RWPE2 (cell line): ENCODE measurements at regions not wholly inside any gene's neighbourhood (a gene's known extent, or its start where the extent isn't known, plus 50 kb on each side); places are given as distances from the start of the nearest gene placed in this dataset.
A peak's percentile ranks its signal among the peaks of the same experiment; 100 is the strongest.
"Not testable (repeated sequence)": the region's sequence is repeated elsewhere in the genome, so short reads cannot be mapped to it uniquely, and the experiment has no call there.

Experiments used
- ATAC-seq: fragments of 200-7000 bp; cut with Tn5 transposase; 3 replicates; pipeline ENCODE4 v1.9.1; 2021; ENCODE audit warnings: low read depth
- DNase-seq: peaks from one replicate; pipeline ENCODE4 v3.0.0-alpha.2; 2020; ENCODE audit warnings: low spot score
- H3K27ac ChIP-seq: fragments of 450-650 bp; 2 replicates; pipeline ENCODE4 v1.5.1; 2017; ENCODE audit warnings: mild to moderate bottlenecking; ENCODE audit not compliant: poor library complexity, severe bottlenecking
- H3K27me3 ChIP-seq: fragments of 250-450 bp; sonication (Bioruptor Pico); 2 replicates; pipeline ENCODE4 v1.5.1; 2021; ENCODE audit warnings: mild to moderate bottlenecking, moderate library complexity; ENCODE audit not compliant: insufficient read depth, poor library complexity, severe bottlenecking
- H3K36me3 ChIP-seq: fragments of 250-450 bp; sonication (Bioruptor Pico); 2 replicates; pipeline ENCODE4 v1.5.1; 2020; ENCODE audit warnings: low read depth, mild to moderate bottlenecking, moderate library complexity
- H3K4me1 ChIP-seq: fragments of 250-450 bp; sonication (Bioruptor Pico); 2 replicates; pipeline ENCODE4 v1.5.1; 2021; ENCODE audit warnings: mild to moderate bottlenecking, moderate library complexity; ENCODE audit not compliant: insufficient read depth, poor library complexity, severe bottlenecking
- H3K4me3 ChIP-seq: fragments of 250-450 bp; sonication (Bioruptor Pico); 2 replicates; pipeline ENCODE4 v1.5.1; 2021; ENCODE audit warnings: mild to moderate bottlenecking, moderate library complexity; ENCODE audit not compliant: severe bottlenecking
- H3K9me3 ChIP-seq: fragments of 250-450 bp; sonication (Bioruptor Pico); 2 replicates; pipeline ENCODE4 v1.5.1; 2021; ENCODE audit warnings: mild to moderate bottlenecking, moderate library complexity; ENCODE audit not compliant: severe bottlenecking
- CTCF ChIP-seq: fragments of 450-650 bp; IDR thresholded peaks from one replicate; pipeline ENCODE4 v1.5.1; 2017; ENCODE audit warnings: mild to moderate bottlenecking, moderate library complexity; ENCODE audit not compliant: poor library complexity, severe bottlenecking

GRCh38 chr12:85468356-85469157 lies 188.5 kb downstream of the ALX1 start:
- TF ChIP-seq CTCF, result peak; percentile 90
- no peaks in the 10 kb centered on the region for H3K36me3 ChIP-seq
- H3K27me3 ChIP-seq, result no peaks in the 10 kb centered on the region
- ATAC-seq, result peak; percentile 67
- peak overlapping the region; percentile 40 for H3K27ac ChIP-seq
- DNase-seq, result no peak
- no peaks in the 10 kb centered on the region for H3K9me3 ChIP-seq
- peak overlapping the region; percentile 14 for H3K4me3 ChIP-seq
- H3K4me1 ChIP-seq, result peaks cover 31% of the 10 kb centered on the region

- H3K27me3 ChIP-seq, H3K36me3 ChIP-seq, H3K9me3 ChIP-seq, DNase-seq: not testable (repeated sequence)
- peaks cover 31% of the 10 kb centered on the region for H3K4me1 ChIP-seq
- 0 out of 3 replicates have a peak, but pooled peaks have one; percentile 26 for ATAC-seq
- peak overlapping the region; percentile 40 for H3K27ac ChIP-seq
- peak overlapping the region; percentile 14 for H3K4me3 ChIP-seq
Measured at GRCh38 chr12:85469158-85470086, 189.4 kb downstream of the ALX1 start.

GRCh38 chr12:85475277-85475676 lies 195.3 kb downstream of the ALX1 start:
- not testable (repeated sequence) for H3K27ac ChIP-seq, H3K36me3 ChIP-seq, H3K9me3 ChIP-seq, H3K27me3 ChIP-seq, H3K4me3 ChIP-seq, H3K4me1 ChIP-seq, ATAC-seq, DNase-seq

- TF ChIP-seq CTCF, result no peak
- H3K4me3 ChIP-seq, result no peak overlapping the region
- H3K36me3 ChIP-seq, result no peaks in the 10 kb centered on the region
- ATAC-seq (no peak), DNase-seq (no peak)
- H3K4me1 ChIP-seq, result no peaks in the 10 kb centered on the region
- H3K9me3 ChIP-seq, result no peaks in the 10 kb centered on the region
- H3K27ac ChIP-seq, result no peak overlapping the region
- no peaks in the 10 kb centered on the region for H3K27me3 ChIP-seq
Measured at GRCh38 chr12:85476756-85477155, 196.7 kb downstream of the ALX1 start.

GRCh38 chr12:85484387-85484786 lies 204.4 kb downstream of the ALX1 start:
- ATAC-seq, result no peak
- H3K9me3 ChIP-seq, result no peaks in the 10 kb centered on the region

More at GRCh38 chr12:85484387-85484786, 204.4 kb downstream of the ALX1 start:
- Histone ChIP-seq H3K4me3 (no peak overlapping the region), H3K36me3 (no peaks in the 10 kb centered on the region), H3K4me1 (no peaks in the 10 kb centered on the region), H3K27me3 (no peaks in the 10 kb centered on the region), H3K27ac (no peak overlapping the region)
- DNase-seq, result no peak
- no peak for TF ChIP-seq CTCF
